ENCODE measurements at regions not wholly inside any gene's neighbourhood (a gene's known extent, or its start where the extent isn't known, plus 50 kb on each side); places are given as distances from the start of the nearest gene placed in this dataset.

- 55 to 60% methylated on average over 6 of the region's 6 CpGs for WGBS, 2 donors
- Histone ChIP-seq H3K4me1 (peaks cover 15% of the 10 kb centered on the region), H3K27me3 (no peaks in the 10 kb centered on the region), H3K9me3 (no peaks in the 10 kb centered on the region), H3K36me3 (replicated peaks in 1 of 2; ENCODE audit: insufficient read depth in 1 of 2, low read depth in 2 of 2) (no peaks in the 10 kb centered on the region), H3K27ac (peak overlapping the region; percentile 72 to 86 (median 80)), H3K4me3 (no peak overlapping the region)
- peak; percentile 4 for ATAC-seq
- intact Hi-C loops (cut with DNase I): no loop called here
- TF ChIP-seq POLR2A (IDR thresholded peaks at IDR 0.05) (no peak), CTCF (IDR thresholded peaks at IDR 0.05) (no peak)
- no peak for DNase-seq
Observed at GRCh38 chr6:6810727-6811126, 222.2 kb downstream of the LY86 start.

GRCh38 chr6:6811128-6812009, 222.8 kb downstream of the LY86 start:
- H3K4me1 ChIP-seq: peaks cover 15% of the 10 kb centered on the region
- no peaks in the 10 kb centered on the region for H3K36me3 ChIP-seq (replicated peaks in 1 of 2; ENCODE audit: insufficient read depth in 1 of 2, low read depth in 2 of 2)
- intact Hi-C loops (cut with DNase I): no loop called here
- TF ChIP-seq CTCF (IDR thresholded peaks at IDR 0.05) (peak in 1 of 7 experiments; percentile 2), POLR2A (IDR thresholded peaks at IDR 0.05) (peak; percentile 9 to 72 (median 68))
- H3K4me3 ChIP-seq: no peak overlapping the region
- H3K27ac ChIP-seq: peak overlapping the region; percentile 72 to 86 (median 80)
- ATAC-seq (peak; percentile 93), DNase-seq (peak; percentile 64 to 87 (median 70))
- 6% methylated on average over 16 of the region's 16 CpGs for WGBS, 2 donors
- H3K9me3 ChIP-seq: no peaks in the 10 kb centered on the region
- H3K27me3 ChIP-seq: no peaks in the 10 kb centered on the region

GRCh38 chr6:6812427-6812826, 223.9 kb downstream of the LY86 start:
- ATAC-seq: no peak
- H3K27me3 ChIP-seq: no peaks in the 10 kb centered on the region
- H3K4me3 ChIP-seq: no peak overlapping the region
- no peaks in the 10 kb centered on the region for H3K9me3 ChIP-seq
- no peaks in the 10 kb centered on the region for H3K36me3 ChIP-seq (replicated peaks in 1 of 2; ENCODE audit: insufficient read depth in 1 of 2, low read depth in 2 of 2)
- peaks cover 15% of the 10 kb centered on the region for H3K4me1 ChIP-seq
- no peak for TF ChIP-seq CTCF (IDR thresholded peaks at IDR 0.05)
- TF ChIP-seq POLR2A (IDR thresholded peaks at IDR 0.05): no peak
- 87 to 100% methylated on average over 2 of the region's 2 CpGs for WGBS, 2 donors
- no peak for DNase-seq
- intact Hi-C loops (cut with DNase I): no loop called here
- H3K27ac ChIP-seq: peak overlapping the region in 2 of 4 donors; percentile 85 to 86

GRCh38 chr6:6815732-6816131, 227.2 kb downstream of the LY86 start:
- H3K4me1 ChIP-seq: peaks cover 15% of the 10 kb centered on the region
- no peaks in the 10 kb centered on the region for H3K36me3 ChIP-seq (replicated peaks in 1 of 2; ENCODE audit: insufficient read depth in 1 of 2, low read depth in 2 of 2)
- H3K27ac ChIP-seq: no peak overlapping the region
- TF ChIP-seq CTCF (IDR thresholded peaks at IDR 0.05): no peak
- no peak for TF ChIP-seq POLR2A (IDR thresholded peaks at IDR 0.05)
- H3K27me3 ChIP-seq: no peaks in the 10 kb centered on the region
- H3K9me3 ChIP-seq: no peaks in the 10 kb centered on the region
- ATAC-seq: no peak
- WGBS, 2 donors: 68 to 80% methylated on average over 4 to 5 of the region's 5 CpGs
- no peak overlapping the region for H3K4me3 ChIP-seq
- intact Hi-C loops (cut with DNase I): no loop called here
- no peak for DNase-seq

- DNase-seq: no peak
- Histone ChIP-seq H3K36me3 (replicated peaks in 1 of 2; ENCODE audit: insufficient read depth in 1 of 2, low read depth in 2 of 2) (no peaks in the 10 kb centered on the region), H3K27ac (no peak overlapping the region), H3K4me3 (no peak overlapping the region), H3K4me1 (peaks cover 5% of the 10 kb centered on the region), H3K27me3 (no peaks in the 10 kb centered on the region), H3K9me3 (no peaks in the 10 kb centered on the region)
- TF ChIP-seq CTCF (IDR thresholded peaks at IDR 0.05) (no peak), POLR2A (IDR thresholded peaks at IDR 0.05) (no peak)
- 95 to 98% methylated on average over 7 of the region's 7 CpGs for WGBS, 2 donors
- intact Hi-C loops (cut with DNase I): no loop called here
- ATAC-seq: no peak
Observed at GRCh38 chr6:6816716-6817115, 228.2 kb downstream of the LY86 start.

All from body of pancreas (tissue), 4 donors.